SK-N-DZ (cell line): ENCODE measurements at regions not wholly inside any gene's neighbourhood (a gene's known extent, or its start where the extent isn't known, plus 50 kb on each side); places are given as distances from the start of the nearest gene placed in this dataset.
"Not testable (repeated sequence)": the region's sequence is repeated elsewhere in the genome, so short reads cannot be mapped to it uniquely, and the experiment has no call there.

Source experiments
- DNase-seq: peaks from one replicate; pipeline ENCODE4 v3.0.0-alpha.2; 2015; ENCODE audit warnings: low spot score

DNA sequence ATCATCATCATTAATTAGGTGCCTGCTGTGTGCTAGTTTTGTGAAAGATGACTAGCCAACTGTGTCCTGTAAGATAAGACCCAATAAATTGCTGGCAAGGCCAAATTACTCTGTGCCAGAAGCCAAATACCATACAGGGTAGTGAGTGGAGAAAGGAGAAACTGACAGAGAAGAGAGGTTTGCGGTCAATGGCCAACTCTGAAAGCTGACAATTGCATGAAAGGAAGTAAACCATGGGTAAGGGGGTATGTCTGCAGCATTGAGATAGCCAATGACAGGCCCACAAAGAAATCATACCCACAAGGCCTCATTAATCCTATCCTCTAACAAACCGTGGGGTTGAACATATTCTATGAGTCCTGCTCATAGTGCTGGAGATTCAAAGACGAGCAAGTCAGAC, 236.6 kb upstream of the CCDC196 start:
- no peak for DNase-seq

GRCh38 chr14:66254038-66254437, 232.1 kb upstream of the CCDC196 start:
- no peak for DNase-seq

DNA sequence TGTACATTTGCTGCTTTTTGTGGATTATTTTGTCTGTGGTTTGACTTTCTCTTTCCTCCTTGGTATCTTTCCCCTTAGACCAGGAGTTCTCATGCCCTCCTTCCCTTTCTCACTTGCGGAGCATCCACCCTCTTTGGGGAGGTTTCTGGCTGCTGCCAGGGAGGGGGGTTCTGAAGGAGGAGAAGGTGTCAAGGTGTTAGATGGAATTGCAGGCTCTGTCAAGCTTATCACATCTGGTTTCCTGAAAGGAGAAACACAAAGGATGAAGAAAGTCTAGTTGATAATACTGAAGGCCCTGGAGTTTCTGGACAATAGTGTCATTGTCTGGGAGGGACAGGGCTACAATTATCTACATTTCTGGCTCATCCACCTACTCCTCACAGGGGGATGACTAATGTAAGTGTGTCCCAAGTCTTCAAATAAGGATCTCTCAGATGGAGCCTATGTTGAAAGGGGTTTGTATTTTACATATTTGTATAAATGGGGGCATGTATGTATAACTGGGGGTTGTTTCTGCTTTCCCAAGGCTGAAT, 217.3 kb upstream of the CCDC196 start:
- DNase-seq = no peak

- no peak for DNase-seq
These were observed 213.9 kb upstream of the CCDC196 start for GRCh38 chr14:66272221-66272620.

DNA sequence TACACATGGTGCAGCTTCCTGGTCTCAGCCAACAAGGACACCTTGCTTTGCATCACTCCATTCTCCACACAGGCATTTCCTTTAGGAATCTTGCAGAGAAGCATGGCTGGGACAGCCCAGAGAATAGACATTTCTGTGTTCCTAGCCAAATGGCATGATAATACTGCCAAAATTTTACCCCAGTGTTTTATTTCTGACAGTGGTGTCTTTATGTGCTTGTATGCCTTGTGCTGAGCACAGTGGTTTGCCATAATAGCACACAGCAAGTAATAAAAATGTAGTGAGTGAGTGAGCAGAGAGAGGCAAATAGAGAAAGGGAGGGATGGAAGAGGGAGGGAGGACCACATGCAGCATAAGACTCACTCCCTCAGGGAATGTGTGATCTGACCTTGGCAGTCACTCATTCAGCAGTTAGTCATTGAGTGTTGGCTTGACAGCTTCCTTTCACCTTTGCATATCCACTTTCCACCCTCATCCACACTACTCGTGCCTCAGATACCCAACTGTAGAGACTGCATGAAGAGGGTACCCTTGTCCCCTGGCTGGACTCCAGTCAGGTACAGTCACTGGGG, 212.8 kb upstream of the CCDC196 start:
- no peak for DNase-seq

DNA sequence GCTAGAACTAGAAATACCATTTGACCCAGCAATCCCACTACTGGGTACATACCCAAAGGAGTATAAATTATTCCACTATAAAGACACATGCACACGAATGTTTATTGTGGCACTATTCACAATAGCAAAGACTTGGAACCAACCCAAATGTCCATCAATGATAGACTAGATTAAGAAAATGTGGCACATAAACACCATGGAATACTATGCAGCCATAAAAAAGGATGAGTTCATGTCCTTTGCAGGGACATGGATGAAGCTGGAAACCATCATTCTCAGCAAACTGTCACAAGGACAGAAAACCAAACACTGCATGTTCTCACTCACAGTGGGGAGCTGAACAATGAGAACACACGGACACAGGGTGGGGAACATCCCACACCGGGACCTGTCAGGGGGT, 207.8 kb upstream of the CCDC196 start:
- not testable (repeated sequence) for DNase-seq

- DNase-seq = no peak
These were observed 205.0 kb upstream of the CCDC196 start for GRCh38 chr14:66281036-66281776.

GRCh38 chr14:66284346-66284745, 201.8 kb upstream of the CCDC196 start:
- no peak for DNase-seq

GRCh38 chr14:66288511-66288910, 197.7 kb upstream of the CCDC196 start:
- DNase-seq = no peak

DNA sequence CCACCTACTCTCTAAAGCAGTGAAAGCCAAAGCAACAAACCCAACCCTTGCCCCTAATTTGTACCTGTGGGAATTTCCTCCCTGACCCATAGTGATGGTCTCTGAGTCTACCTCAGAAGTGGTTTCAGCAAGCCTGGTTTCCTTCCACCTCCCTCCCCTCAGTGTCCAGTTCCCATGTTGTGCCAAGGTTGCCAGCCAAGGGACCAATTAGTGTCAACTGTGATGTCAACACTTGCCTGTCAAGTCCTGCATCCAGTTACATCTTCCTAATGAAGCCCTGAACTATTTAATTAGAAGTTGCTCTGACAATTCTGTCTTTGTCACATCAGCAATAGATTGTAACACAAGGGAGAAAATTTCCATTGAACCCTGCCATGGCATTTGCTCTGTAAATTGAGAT, 194.4 kb upstream of the CCDC196 start:
- DNase-seq = no peak

- no peak for DNase-seq
These were observed 192.6 kb upstream of the CCDC196 start for GRCh38 chr14:66293533-66294105.

DNA sequence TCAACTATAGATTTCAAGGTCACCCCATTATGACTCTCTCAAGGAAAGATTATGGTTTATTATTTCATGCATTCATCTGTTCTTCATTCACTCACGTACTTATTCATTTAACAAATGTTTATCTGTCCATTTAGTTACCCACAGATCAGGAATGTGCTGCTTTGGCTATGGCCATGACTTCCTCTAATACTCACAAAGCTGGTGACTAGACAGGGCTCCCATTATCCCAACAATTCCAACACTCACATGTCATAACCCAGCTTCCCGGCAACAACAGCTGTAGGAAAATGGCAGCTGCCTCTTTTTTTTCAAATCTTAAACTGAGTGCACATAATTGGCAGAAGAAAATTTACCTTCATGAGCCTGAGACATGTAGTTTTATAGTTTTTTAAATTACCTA, 190.8 kb upstream of the CCDC196 start:
- DNase-seq = no peak

DNA sequence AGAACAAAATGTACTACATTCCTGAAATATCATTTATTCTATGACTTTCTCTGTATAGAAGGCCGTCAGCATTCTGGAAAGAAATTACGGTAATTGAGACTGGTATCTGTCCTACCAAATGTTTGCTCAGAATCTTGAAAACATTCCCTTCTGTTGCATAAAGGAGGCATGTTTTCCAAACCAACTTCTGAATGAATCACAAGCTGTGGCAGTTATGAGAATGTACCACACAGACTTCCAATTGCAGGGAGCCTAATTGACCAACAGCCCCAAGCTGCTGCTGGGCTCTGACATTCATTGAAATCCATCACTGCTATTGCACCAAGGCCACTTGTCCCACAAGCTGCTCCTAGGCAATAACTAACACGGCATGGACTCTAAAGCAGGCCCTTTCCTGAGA, 185.3 kb upstream of the CCDC196 start:
- no peak for DNase-seq

GRCh38 chr14:66306101-66306500, 180.1 kb upstream of the CCDC196 start:
- DNase-seq = no peak

- no peak for DNase-seq
These were observed 175.1 kb upstream of the CCDC196 start for GRCh38 chr14:66311058-66311457.

DNA sequence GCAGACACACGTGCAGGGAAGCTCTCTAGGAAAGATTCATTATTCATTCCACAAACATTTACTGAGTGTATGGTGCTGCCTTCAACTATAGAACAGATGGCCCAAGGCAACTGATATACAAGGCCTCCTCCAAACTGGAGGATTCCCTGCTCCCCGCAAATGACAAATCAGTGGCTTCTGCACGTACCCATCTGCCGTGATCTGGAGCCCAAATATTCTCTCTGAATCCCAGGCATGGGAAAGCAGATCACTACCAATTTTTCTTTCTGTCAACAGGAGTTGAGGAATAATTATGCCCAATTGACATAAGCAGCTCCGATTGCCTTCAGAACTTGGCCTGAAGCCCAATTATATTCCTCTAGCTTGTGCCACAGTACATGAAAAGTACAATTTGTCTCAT, 174.2 kb upstream of the CCDC196 start:
- DNase-seq = no peak

DNA sequence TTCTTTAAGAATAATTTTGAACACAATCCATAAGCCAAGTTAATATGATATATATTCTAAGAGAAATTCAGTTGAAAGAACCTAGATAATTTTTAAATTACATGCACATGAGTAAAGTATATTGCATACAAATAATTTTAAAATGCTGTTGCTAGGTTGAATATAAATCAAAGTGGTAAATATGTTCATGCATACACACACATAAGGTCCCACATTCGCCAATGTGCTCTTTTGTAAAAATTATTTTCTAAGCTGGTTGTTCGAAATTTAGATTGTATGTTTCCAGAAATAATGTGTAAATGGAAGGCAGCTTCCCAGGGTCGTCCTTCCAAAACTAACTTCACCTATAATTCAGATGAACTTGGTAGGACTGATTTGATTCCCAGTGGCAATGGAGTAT, 173.7 kb upstream of the CCDC196 start:
- DNase-seq = no peak

GRCh38 chr14:66315098-66315497, 171.1 kb upstream of the CCDC196 start:
- DNase-seq = no peak

- no peak for DNase-seq
These were observed 170.6 kb upstream of the CCDC196 start for GRCh38 chr14:66315548-66315947.

- DNase-seq = no peak
These were observed 163.6 kb upstream of the CCDC196 start for GRCh38 chr14:66322564-66322963.

DNA sequence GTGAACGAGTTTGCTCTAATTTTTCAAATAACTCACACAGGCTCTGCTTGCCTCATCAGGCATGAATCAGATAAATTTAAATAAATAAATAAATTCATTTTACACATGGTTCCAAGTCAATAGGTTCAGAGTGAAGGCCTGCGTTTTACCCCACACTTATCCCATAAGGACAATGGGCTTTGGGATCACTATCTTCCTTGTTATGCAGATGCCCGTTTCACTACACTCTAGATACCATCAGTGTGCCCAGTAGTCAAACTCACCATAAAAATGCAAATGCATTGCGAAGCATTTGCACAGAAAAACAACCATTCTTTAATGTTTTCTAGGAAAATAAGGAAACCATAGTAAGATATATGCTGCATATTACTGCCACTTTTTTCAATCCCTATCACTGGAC, 155.9 kb upstream of the CCDC196 start:
- DNase-seq = no peak

DNA sequence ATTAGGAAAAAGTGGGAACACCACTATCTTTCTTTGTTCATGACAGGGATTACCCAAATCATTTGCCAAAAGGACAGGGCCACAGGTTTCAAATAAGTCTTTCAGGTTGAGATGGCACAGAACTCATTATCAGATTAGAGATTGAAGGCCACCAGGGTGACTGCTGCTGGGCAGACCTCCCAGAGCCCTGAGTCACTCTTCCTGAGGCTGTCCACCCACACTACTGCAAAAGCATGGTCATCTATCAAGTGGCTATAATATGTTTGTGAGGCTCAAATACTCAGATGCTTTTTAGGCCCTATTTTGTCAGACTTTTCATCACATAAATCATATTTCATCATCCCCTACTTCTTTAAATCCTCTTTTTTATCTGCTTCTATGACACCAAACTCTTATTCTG, 155.3 kb upstream of the CCDC196 start:
- DNase-seq = no peak

GRCh38 chr14:66333293-66333692, 152.9 kb upstream of the CCDC196 start:
- DNase-seq = not testable (repeated sequence)
